Loucy (cell line): ENCODE measurements at regions not wholly inside any gene's neighbourhood (a gene's known extent, or its start where the extent isn't known, plus 50 kb on each side); places are given as distances from the start of the nearest gene placed in this dataset.

Experiments used
- H2AFZ ChIP-seq: fragments of 200-600 bp; sonication (generic); 2 replicates; pipeline ENCODE4 v1.6.0; 2016; ENCODE audit warnings: antibody characterized with exemption, mild to moderate bottlenecking, low read length, moderate library complexity
- H3F3A ChIP-seq: fragments of 200-600 bp; 2 replicates; pipeline ENCODE4 v1.6.0; 2016; ENCODE audit warnings: antibody characterized with exemption, low read depth, mild to moderate bottlenecking
- H3K27me3 ChIP-seq: fragments of 200-600 bp; sonication (generic); 2 replicates; pipeline ENCODE4 v1.6.1; 2014; ENCODE audit warnings: low read length, mild to moderate bottlenecking; ENCODE audit not compliant: insufficient read depth, poor library complexity, severe bottlenecking
- H3K36me3 ChIP-seq: fragments of 200-600 bp; sonication (generic); 2 replicates; pipeline ENCODE4 v1.6.1; 2016; ENCODE audit warnings: low read length; ENCODE audit not compliant: insufficient read depth
- H3K4me1 ChIP-seq: fragments of 200-600 bp; sonication (generic); 2 replicates; pipeline ENCODE4 v1.5.1; 2014; ENCODE audit warnings: low read length, mild to moderate bottlenecking; ENCODE audit not compliant: insufficient read depth, poor library complexity, severe bottlenecking
- H3K4me2 ChIP-seq: fragments of 200-600 bp; sonication (generic); 2 replicates; pipeline ENCODE4 v1.6.0; 2014; ENCODE audit warnings: antibody characterized with exemption, low read length, low read depth, mild to moderate bottlenecking; ENCODE audit not compliant: poor library complexity, severe bottlenecking
- H3K4me3 ChIP-seq: fragments of 200-600 bp; sonication (generic); 2 replicates; pipeline ENCODE4 v1.5.1; 2014; ENCODE audit warnings: low read length, mild to moderate bottlenecking, mixed read lengths; ENCODE audit not compliant: poor library complexity, severe bottlenecking
- H3K79me2 ChIP-seq: fragments of 200-600 bp; sonication (generic); 2 replicates; pipeline ENCODE4 v1.6.1; 2014; ENCODE audit warnings: low read length; ENCODE audit not compliant: insufficient read depth
- H3K9ac ChIP-seq: fragments of 200-600 bp; sonication (generic); 2 replicates; pipeline ENCODE4 v1.6.0; 2014; ENCODE audit warnings: mild to moderate bottlenecking, low read depth, low read length, moderate library complexity; ENCODE audit not compliant: poor library complexity, severe bottlenecking
- H3K9me2 ChIP-seq: fragments of 200-600 bp; sonication (generic); replicated peaks from 2 replicates; pipeline ENCODE4 v1.6.1; 2016; ENCODE audit warnings: low read depth, low read length, mixed read lengths
- H3K9me3 ChIP-seq: fragments of 200-600 bp; sonication (generic); 2 replicates; pipeline ENCODE4 v1.6.1; 2014; ENCODE audit warnings: mild to moderate bottlenecking, antibody characterized with exemption, low read length, low read depth; ENCODE audit not compliant: insufficient read depth
- H4K20me1 ChIP-seq: fragments of 200-600 bp; sonication (generic); 2 replicates; pipeline ENCODE4 v1.6.0; 2014; ENCODE audit warnings: antibody characterized with exemption, low read length, mild to moderate bottlenecking; ENCODE audit not compliant: insufficient read depth, poor library complexity, severe bottlenecking
- EZH2phosphoT487 ChIP-seq: fragments of 200-600 bp; IDR thresholded peaks from 2 replicates; pipeline ENCODE4 v1.6.1; 2018; ENCODE audit warnings: antibody characterized with exemption, mild to moderate bottlenecking, moderate library complexity, borderline replicate concordance
- TF ChIP-seq, protein P1 (sequence below): fragments of 200-600 bp; sonication (generic); conservative IDR thresholded peaks from 2 replicates; pipeline ENCODE4 v1.5.1; 2014; ENCODE audit warnings: mild to moderate bottlenecking, antibody characterized with exemption, low read length

DNA sequence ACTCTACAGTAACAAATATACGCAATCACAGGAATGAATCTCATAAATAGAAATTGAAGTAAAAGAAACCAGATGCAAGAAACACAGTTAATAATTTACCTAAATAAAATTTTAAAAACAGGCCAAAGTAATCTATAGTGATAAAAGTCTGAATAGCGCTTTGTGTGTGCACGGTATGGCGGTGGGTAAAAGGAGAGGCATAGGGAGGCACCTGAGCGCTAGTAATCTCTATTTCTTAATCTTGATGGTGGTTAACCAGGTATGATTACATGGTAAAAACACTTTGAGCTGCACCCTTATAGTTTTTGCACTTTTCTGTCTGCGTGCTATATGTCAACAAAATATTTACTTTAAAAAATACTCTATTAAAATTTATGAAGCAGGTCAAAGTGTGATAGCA is 198.1 kb upstream of the SATB1 start:
- no peak for TF ChIP-seq EZH2phosphoT487
- TF ChIP-seq, protein P1, sequence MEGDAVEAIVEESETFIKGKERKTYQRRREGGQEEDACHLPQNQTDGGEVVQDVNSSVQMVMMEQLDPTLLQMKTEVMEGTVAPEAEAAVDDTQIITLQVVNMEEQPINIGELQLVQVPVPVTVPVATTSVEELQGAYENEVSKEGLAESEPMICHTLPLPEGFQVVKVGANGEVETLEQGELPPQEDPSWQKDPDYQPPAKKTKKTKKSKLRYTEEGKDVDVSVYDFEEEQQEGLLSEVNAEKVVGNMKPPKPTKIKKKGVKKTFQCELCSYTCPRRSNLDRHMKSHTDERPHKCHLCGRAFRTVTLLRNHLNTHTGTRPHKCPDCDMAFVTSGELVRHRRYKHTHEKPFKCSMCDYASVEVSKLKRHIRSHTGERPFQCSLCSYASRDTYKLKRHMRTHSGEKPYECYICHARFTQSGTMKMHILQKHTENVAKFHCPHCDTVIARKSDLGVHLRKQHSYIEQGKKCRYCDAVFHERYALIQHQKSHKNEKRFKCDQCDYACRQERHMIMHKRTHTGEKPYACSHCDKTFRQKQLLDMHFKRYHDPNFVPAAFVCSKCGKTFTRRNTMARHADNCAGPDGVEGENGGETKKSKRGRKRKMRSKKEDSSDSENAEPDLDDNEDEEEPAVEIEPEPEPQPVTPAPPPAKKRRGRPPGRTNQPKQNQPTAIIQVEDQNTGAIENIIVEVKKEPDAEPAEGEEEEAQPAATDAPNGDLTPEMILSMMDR, result no peak
- no peaks in the 10 kb centered on the region for H3K27me3 ChIP-seq
- no peaks in the 10 kb centered on the region for H3F3A ChIP-seq

DNA sequence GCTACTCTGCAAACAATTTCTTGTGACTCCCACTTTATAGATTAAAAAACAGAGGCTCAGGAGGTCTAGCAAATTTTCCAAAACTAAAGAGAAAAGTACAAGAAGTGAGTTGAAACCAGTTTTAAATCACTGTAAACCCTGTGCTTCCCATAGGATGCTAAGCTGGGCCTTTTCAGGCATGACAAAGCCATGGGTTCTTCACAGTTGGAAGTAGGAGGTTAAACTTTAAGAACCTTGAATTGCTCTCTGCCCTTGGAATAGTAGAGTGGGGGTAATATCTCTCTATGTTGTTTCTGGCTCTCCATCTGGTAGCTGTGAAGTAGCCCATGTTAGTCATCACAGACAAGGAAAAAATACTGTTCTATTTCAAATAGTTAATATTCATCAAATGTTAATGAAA is 193.6 kb upstream of the SATB1 start:
- no peak overlapping the region for H3K9ac ChIP-seq
- H3K36me3 ChIP-seq, result no peaks in the 10 kb centered on the region

More for the DNA sequence above, 198.1 kb upstream of the SATB1 start:
- H3K9ac ChIP-seq, result no peak overlapping the region
- no peaks in the 10 kb centered on the region for H4K20me1 ChIP-seq
- no peaks in the 10 kb centered on the region for H3K79me2 ChIP-seq
- H3K9me3 ChIP-seq, result no peaks in the 10 kb centered on the region
- H3K4me2 ChIP-seq, result no peak overlapping the region
- no peak overlapping the region for H2AFZ ChIP-seq
- peaks cover 10% of the 10 kb centered on the region for H3K4me1 ChIP-seq
- no peaks in the 10 kb centered on the region for H3K9me2 ChIP-seq
- H3K4me3 ChIP-seq, result no peak overlapping the region
- no peaks in the 10 kb centered on the region for H3K36me3 ChIP-seq

DNA sequence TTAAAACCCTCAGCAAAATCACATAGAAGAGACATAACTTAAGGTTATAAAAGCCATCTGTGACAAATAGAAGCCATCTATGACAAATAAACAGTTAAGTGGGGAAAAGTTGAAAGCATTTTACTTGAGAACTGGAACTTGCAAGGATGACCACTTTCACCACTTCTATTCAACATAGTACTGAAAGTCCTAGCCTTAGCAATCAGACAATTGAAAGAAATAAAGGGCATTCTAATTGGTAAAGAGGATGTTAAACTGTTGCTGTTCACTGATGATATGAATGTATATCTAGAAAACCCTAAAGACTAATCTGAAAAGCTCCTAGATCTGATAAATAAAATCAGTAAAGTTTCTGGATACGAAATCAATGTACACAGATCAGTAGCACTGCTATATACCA is 186.9 kb upstream of the SATB1 start:
- no peaks in the 10 kb centered on the region for H3K9me3 ChIP-seq
- H4K20me1 ChIP-seq, result no peaks in the 10 kb centered on the region
- H3K27me3 ChIP-seq, result no peaks in the 10 kb centered on the region
- no peak for TF ChIP-seq EZH2phosphoT487
- TF ChIP-seq, protein P1, result no peak
- no peak overlapping the region for H3K4me2 ChIP-seq
- H3K4me1 ChIP-seq, result no peaks in the 10 kb centered on the region
- H3K36me3 ChIP-seq, result no peaks in the 10 kb centered on the region
- no peaks in the 10 kb centered on the region for H3K79me2 ChIP-seq
- H2AFZ ChIP-seq, result no peak overlapping the region
- H3K4me3 ChIP-seq, result no peak overlapping the region
- no peak overlapping the region for H3K9ac ChIP-seq
- H3F3A ChIP-seq, result no peaks in the 10 kb centered on the region
- H3K9me2 ChIP-seq, result no peaks in the 10 kb centered on the region

More for the DNA sequence above, 193.6 kb upstream of the SATB1 start:
- Histone ChIP-seq H2AFZ (no peak overlapping the region), H3K9me3 (no peaks in the 10 kb centered on the region), H4K20me1 (no peaks in the 10 kb centered on the region), H3K4me1 (no peaks in the 10 kb centered on the region), H3F3A (no peaks in the 10 kb centered on the region), H3K27me3 (no peaks in the 10 kb centered on the region), H3K4me2 (no peak overlapping the region), H3K4me3 (no peak overlapping the region), H3K79me2 (no peaks in the 10 kb centered on the region), H3K9me2 (no peaks in the 10 kb centered on the region)
- TF ChIP-seq, protein P1, result no peak
- TF ChIP-seq EZH2phosphoT487, result no peak
